ENCODE measurements at regions not wholly inside any gene's neighbourhood (a gene's known extent, or its start where the extent isn't known, plus 50 kb on each side); places are given as distances from the start of the nearest gene placed in this dataset.

GRCh38 chr15:72912996-72913395 lies 129.4 kb upstream of the ADPGK start:
- no peak for TF ChIP-seq POLR2A (IDR thresholded peaks at IDR 0.05)
- TF ChIP-seq, protein P1, sequence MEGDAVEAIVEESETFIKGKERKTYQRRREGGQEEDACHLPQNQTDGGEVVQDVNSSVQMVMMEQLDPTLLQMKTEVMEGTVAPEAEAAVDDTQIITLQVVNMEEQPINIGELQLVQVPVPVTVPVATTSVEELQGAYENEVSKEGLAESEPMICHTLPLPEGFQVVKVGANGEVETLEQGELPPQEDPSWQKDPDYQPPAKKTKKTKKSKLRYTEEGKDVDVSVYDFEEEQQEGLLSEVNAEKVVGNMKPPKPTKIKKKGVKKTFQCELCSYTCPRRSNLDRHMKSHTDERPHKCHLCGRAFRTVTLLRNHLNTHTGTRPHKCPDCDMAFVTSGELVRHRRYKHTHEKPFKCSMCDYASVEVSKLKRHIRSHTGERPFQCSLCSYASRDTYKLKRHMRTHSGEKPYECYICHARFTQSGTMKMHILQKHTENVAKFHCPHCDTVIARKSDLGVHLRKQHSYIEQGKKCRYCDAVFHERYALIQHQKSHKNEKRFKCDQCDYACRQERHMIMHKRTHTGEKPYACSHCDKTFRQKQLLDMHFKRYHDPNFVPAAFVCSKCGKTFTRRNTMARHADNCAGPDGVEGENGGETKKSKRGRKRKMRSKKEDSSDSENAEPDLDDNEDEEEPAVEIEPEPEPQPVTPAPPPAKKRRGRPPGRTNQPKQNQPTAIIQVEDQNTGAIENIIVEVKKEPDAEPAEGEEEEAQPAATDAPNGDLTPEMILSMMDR (IDR thresholded peaks at IDR 0.05): no peak
